ENCODE measurements at regions not wholly inside any gene's neighbourhood (a gene's known extent, or its start where the extent isn't known, plus 50 kb on each side); places are given as distances from the start of the nearest gene placed in this dataset.

DNA sequence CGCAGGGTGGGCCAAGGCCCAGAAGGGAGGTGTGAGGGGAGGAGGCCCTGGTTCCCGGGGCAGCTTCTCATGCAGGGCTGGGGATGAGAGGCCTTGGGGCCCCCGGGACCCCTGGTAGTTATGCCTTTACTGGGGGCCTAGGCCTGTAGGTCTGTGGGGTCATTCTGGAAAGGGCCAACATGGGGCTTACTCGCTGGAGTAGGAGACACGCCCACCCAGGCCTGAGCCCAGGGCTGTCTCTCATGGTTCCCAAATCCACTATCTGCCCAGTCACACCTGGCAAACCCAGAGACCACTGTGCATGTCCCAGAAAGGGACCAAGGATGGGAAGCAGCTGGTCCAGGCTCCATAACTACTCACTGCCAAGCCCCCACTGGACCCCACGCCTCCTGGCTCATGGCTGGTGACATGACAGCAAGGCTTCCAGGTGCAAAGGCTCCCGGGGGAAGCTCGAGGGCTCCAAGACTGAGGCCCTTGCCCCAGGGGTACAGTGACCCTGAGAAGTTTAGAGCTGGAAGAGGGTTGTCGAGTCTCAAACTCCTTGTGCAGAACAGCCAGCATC, 64.2 kb upstream of the ATP12A start:
- no peaks in the 10 kb centered on the region for H3K9me3 ChIP-seq (ENCODE audit: control insufficient read depth, insufficient read depth, low read depth, low read length)
- POLR2A ChIA-PET: no interaction called here
- no TSS peak for BruUV-seq (replicated peaks)
- intact Hi-C loops (cut with micrococcal nuclease; ENCODE audit: unreplicated experiment): no loop called here
- ATAC-seq (no peak), DNase-seq (ENCODE audit: low read depth, low spot score) (no peak)
- TF ChIP-seq, protein P1, sequence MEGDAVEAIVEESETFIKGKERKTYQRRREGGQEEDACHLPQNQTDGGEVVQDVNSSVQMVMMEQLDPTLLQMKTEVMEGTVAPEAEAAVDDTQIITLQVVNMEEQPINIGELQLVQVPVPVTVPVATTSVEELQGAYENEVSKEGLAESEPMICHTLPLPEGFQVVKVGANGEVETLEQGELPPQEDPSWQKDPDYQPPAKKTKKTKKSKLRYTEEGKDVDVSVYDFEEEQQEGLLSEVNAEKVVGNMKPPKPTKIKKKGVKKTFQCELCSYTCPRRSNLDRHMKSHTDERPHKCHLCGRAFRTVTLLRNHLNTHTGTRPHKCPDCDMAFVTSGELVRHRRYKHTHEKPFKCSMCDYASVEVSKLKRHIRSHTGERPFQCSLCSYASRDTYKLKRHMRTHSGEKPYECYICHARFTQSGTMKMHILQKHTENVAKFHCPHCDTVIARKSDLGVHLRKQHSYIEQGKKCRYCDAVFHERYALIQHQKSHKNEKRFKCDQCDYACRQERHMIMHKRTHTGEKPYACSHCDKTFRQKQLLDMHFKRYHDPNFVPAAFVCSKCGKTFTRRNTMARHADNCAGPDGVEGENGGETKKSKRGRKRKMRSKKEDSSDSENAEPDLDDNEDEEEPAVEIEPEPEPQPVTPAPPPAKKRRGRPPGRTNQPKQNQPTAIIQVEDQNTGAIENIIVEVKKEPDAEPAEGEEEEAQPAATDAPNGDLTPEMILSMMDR (IDR thresholded peaks at IDR 0.05): no peak
- TF ChIP-seq POLR2AphosphoS5 (IDR thresholded peaks at IDR 0.05; ENCODE audit: low read depth, low read length) (no peak), SIN3A (IDR thresholded peaks at IDR 0.05; ENCODE audit: borderline replicate concordance, insufficient read depth, low read depth, low read length) (no peak), TCF7L2 (IDR thresholded peaks at IDR 0.05; ENCODE audit: low read depth, low read length) (no peak)
- TF ChIP-seq, protein P2, sequence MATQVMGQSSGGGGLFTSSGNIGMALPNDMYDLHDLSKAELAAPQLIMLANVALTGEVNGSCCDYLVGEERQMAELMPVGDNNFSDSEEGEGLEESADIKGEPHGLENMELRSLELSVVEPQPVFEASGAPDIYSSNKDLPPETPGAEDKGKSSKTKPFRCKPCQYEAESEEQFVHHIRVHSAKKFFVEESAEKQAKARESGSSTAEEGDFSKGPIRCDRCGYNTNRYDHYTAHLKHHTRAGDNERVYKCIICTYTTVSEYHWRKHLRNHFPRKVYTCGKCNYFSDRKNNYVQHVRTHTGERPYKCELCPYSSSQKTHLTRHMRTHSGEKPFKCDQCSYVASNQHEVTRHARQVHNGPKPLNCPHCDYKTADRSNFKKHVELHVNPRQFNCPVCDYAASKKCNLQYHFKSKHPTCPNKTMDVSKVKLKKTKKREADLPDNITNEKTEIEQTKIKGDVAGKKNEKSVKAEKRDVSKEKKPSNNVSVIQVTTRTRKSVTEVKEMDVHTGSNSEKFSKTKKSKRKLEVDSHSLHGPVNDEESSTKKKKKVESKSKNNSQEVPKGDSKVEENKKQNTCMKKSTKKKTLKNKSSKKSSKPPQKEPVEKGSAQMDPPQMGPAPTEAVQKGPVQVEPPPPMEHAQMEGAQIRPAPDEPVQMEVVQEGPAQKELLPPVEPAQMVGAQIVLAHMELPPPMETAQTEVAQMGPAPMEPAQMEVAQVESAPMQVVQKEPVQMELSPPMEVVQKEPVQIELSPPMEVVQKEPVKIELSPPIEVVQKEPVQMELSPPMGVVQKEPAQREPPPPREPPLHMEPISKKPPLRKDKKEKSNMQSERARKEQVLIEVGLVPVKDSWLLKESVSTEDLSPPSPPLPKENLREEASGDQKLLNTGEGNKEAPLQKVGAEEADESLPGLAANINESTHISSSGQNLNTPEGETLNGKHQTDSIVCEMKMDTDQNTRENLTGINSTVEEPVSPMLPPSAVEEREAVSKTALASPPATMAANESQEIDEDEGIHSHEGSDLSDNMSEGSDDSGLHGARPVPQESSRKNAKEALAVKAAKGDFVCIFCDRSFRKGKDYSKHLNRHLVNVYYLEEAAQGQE (IDR thresholded peaks at IDR 0.05; ENCODE audit: insufficient read depth in 1 of 2, low read depth in 2 of 2, low read length in 1 of 2): no peak
- no peak overlapping the region for H3K27ac ChIP-seq (ENCODE audit: low read length)
- CTCF ChIA-PET: no interaction called here
- no peaks in the 10 kb centered on the region for H3K27me3 ChIP-seq (ENCODE audit: control insufficient read depth, insufficient read depth, low read length)
- H3K36me3 ChIP-seq (ENCODE audit: control insufficient read depth, insufficient read depth, low read length): no peaks in the 10 kb centered on the region
- no peaks in the 10 kb centered on the region for H3K4me1 ChIP-seq (ENCODE audit: control insufficient read depth, insufficient read depth, low read length)
- in situ Hi-C loops (cut with HindIII; ENCODE audit: low pct_unique_long_range_greater_than_20kb, low sequenced_read_pairs): no loop called here
- H3K4me3 ChIP-seq (ENCODE audit: low read depth in 2 of 2, low read length in 2 of 2): no peak overlapping the region

DNA sequence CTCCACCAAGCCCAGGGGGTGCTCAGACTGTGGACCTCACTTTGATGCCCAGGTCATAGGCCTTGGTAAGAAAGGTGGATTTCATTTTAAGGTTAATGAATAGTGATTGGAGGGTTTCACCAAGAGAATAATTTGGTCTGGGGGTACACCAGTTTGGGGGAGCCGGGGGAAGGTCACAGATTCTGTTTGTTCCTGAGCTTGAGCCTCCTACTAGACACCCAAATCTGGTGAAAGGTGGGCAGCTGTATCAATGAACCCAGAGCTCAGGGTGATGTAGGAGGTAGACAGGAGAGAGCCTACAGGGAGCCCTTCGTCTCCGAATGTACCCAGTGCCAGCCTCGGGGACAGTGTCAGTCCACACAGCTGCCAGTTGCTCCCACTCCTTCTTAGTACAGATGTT, 63.7 kb upstream of the ATP12A start:
- in situ Hi-C loops (cut with HindIII; ENCODE audit: low pct_unique_long_range_greater_than_20kb, low sequenced_read_pairs) (no loop called here), intact Hi-C loops (cut with micrococcal nuclease; ENCODE audit: unreplicated experiment) (no loop called here)
- H3K4me3 ChIP-seq (ENCODE audit: low read depth in 2 of 2, low read length in 2 of 2): no peak overlapping the region
- H3K36me3 ChIP-seq (ENCODE audit: control insufficient read depth, insufficient read depth, low read length): no peaks in the 10 kb centered on the region
- no peak for DNase-seq (ENCODE audit: low read depth, low spot score)
- H3K9me3 ChIP-seq (ENCODE audit: control insufficient read depth, insufficient read depth, low read depth, low read length): no peaks in the 10 kb centered on the region
- no peaks in the 10 kb centered on the region for H3K4me1 ChIP-seq (ENCODE audit: control insufficient read depth, insufficient read depth, low read length)
- ChIA-PET POLR2A (no interaction called here), CTCF (no interaction called here)
- no peaks in the 10 kb centered on the region for H3K27me3 ChIP-seq (ENCODE audit: control insufficient read depth, insufficient read depth, low read length)
- H3K27ac ChIP-seq (ENCODE audit: low read length): no peak overlapping the region
- TF ChIP-seq TCF7L2 (IDR thresholded peaks at IDR 0.05; ENCODE audit: low read depth, low read length) (no peak), SIN3A (IDR thresholded peaks at IDR 0.05; ENCODE audit: borderline replicate concordance, insufficient read depth, low read depth, low read length) (no peak), POLR2AphosphoS5 (IDR thresholded peaks at IDR 0.05; ENCODE audit: low read depth, low read length) (no peak)
- TF ChIP-seq, protein P1 (IDR thresholded peaks at IDR 0.05): no peak
- TF ChIP-seq, protein P2 (IDR thresholded peaks at IDR 0.05; ENCODE audit: insufficient read depth in 1 of 2, low read depth in 2 of 2, low read length in 1 of 2): no peak
- ATAC-seq: no peak
- BruUV-seq (replicated peaks): no TSS peak
